ENCODE measurements at regions not wholly inside any gene's neighbourhood (a gene's known extent, or its start where the extent isn't known, plus 50 kb on each side); places are given as distances from the start of the nearest gene placed in this dataset.
"Not testable (repeated sequence)": the region's sequence is repeated elsewhere in the genome, so short reads cannot be mapped to it uniquely, and the experiment has no call there.

DNA sequence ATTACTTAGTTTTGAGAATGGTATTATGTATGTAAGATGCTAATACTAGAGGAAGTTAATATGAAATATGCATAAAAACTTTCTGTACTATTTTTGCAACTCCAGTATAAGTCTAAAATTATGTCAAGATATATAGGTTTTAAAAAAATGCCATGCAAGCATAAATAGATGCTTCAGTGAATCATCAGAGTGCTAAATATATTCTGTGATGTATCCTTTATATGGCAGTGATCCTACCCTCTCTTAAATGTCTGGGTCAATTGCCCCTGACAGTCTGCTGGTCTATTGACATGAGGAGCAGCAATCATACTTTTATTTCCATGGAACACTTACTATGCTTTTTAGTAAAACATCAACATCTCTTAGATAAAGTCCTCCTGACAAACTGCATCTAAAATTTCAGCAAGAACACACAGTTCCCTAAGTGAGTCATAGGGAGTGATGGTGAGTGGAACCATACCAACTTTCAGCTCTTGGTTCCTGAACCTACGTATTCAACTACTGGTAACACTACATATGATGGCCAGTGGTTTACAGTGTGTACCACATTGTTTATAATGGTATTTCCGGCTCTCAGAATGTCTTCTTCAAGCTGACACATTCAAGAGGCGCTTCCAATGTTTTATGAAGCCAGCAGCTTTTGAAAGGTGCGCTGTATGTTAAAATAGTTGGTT is 928.7 kb upstream of the GJE1 start:
- Mint-ChIP-seq H3K4me1 (no peaks in the 10 kb centered on the region), H3K36me3 (ENCODE audit: low read depth) (no peaks in the 10 kb centered on the region), H3K27ac (no peak overlapping the region), H3K9me3 (no peaks in the 10 kb centered on the region), H3K4me3 (no peak overlapping the region), H3K27me3 (no peaks in the 10 kb centered on the region)
- TF ChIP-seq, protein P1, sequence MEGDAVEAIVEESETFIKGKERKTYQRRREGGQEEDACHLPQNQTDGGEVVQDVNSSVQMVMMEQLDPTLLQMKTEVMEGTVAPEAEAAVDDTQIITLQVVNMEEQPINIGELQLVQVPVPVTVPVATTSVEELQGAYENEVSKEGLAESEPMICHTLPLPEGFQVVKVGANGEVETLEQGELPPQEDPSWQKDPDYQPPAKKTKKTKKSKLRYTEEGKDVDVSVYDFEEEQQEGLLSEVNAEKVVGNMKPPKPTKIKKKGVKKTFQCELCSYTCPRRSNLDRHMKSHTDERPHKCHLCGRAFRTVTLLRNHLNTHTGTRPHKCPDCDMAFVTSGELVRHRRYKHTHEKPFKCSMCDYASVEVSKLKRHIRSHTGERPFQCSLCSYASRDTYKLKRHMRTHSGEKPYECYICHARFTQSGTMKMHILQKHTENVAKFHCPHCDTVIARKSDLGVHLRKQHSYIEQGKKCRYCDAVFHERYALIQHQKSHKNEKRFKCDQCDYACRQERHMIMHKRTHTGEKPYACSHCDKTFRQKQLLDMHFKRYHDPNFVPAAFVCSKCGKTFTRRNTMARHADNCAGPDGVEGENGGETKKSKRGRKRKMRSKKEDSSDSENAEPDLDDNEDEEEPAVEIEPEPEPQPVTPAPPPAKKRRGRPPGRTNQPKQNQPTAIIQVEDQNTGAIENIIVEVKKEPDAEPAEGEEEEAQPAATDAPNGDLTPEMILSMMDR (IDR thresholded peaks at IDR 0.05): no peak
- POLR2A ChIA-PET: no interaction called here
- CTCF ChIA-PET: no interaction called here
- intact Hi-C loops (cut with micrococcal nuclease): no loop called here
- ATAC-seq (ENCODE audit: low read depth) (no peak), DNase-seq (no peak)

GRCh38 chr6:141202626-141203025 is 930.1 kb upstream of the GJE1 start:
- intact Hi-C loops (cut with micrococcal nuclease): no loop called here
- no peak for ATAC-seq (ENCODE audit: low read depth)
- Mint-ChIP-seq H3K9me3 (no peaks in the 10 kb centered on the region), H3K4me3 (no peak overlapping the region), H3K27ac (no peak overlapping the region), H3K4me1 (no peaks in the 10 kb centered on the region), H3K36me3 (ENCODE audit: low read depth) (no peaks in the 10 kb centered on the region), H3K27me3 (no peaks in the 10 kb centered on the region)
- TF ChIP-seq, protein P1 (IDR thresholded peaks at IDR 0.05): no peak
- no peak for DNase-seq
- POLR2A ChIA-PET: no interaction called here
- CTCF ChIA-PET: no interaction called here

- no peak overlapping the region for H3K4me3 Mint-ChIP-seq
- no peaks in the 10 kb centered on the region for H3K4me1 Mint-ChIP-seq
- intact Hi-C loops (cut with micrococcal nuclease): no loop called here
- H3K36me3 Mint-ChIP-seq (ENCODE audit: low read depth): no peaks in the 10 kb centered on the region
- H3K9me3 Mint-ChIP-seq: no peaks in the 10 kb centered on the region
- ATAC-seq (ENCODE audit: low read depth) (no peak), DNase-seq (no peak)
- no peaks in the 10 kb centered on the region for H3K27me3 Mint-ChIP-seq
- H3K27ac Mint-ChIP-seq: no peak overlapping the region
- POLR2A ChIA-PET: no interaction called here
- CTCF ChIA-PET: no interaction called here
- TF ChIP-seq, protein P1 (IDR thresholded peaks at IDR 0.05): no peak
Observed at GRCh38 chr6:141199074-141199473, 933.7 kb upstream of the GJE1 start.

DNA sequence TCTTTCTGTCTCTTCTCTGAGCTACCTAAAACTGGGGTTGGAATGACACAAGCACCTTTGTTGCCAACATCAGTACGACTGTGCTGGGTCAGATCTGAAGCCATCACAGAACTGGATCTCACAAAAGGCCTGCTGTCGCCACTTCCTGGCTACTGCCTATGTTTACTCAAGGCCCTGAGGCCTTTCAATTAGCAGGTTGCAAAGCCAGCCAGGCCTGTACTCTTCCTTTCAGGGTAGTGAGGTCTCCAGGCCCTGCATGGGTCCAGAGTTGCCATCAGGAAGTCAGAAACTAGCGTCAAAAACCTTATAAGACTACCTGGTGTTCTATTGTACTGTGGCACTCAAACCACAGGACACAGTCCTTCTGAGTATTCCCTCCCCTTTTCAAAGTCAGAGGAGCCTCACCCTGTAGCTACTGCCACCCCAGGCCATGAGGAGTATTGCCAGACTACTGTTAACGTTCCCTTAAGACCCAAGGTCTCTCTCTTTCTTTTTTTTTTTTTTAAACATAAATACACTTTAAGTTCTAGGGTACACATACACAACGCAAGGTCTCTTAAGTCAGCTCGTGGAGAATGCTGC is 937.4 kb upstream of the GJE1 start:
- ChIA-PET POLR2A (no interaction called here), CTCF (no interaction called here)
- intact Hi-C loops (cut with micrococcal nuclease): no loop called here
- Mint-ChIP-seq H3K36me3 (ENCODE audit: low read depth) (no peaks in the 10 kb centered on the region), H3K9me3 (peaks cover 2% of the 10 kb centered on the region), H3K4me3 (no peak overlapping the region), H3K27ac (no peak overlapping the region), H3K4me1 (no peaks in the 10 kb centered on the region), H3K27me3 (no peaks in the 10 kb centered on the region)
- TF ChIP-seq, protein P1 (IDR thresholded peaks at IDR 0.05): no peak
- ATAC-seq (ENCODE audit: low read depth) (no peak), DNase-seq (no peak)

DNA sequence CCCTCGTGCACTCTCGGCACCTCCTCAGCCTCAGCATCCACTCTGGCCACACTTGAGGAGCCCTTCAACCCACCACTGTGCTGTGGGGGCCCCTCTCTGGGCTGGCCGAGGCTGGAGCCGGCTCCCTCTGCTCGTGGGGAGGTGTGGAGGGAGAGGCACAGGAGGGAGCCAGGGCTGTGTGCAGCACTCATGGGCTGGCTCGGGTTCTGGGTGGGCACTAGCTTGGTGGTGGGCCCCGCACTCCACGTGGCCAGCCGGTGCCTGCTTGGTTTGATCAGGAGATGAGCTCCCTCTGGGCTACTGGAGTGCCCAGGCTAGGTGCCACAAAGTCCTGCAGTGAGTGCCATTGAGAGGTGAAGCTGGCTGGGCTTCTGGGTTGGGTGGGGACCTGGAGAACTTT is 949.4 kb upstream of the GJE1 start:
- POLR2A ChIA-PET: no interaction called here
- no peak overlapping the region for H3K27ac Mint-ChIP-seq

GRCh38 chr6:141175458-141175857 is 957.3 kb upstream of the GJE1 start:
- H3K4me3 Mint-ChIP-seq; DNase-seq; POLR2A ChIA-PET; CTCF ChIA-PET; H3K9me3 Mint-ChIP-seq; H3K4me1 Mint-ChIP-seq; intact Hi-C loops (cut with micrococcal nuclease); H3K36me3 Mint-ChIP-seq (ENCODE audit: low read depth); ATAC-seq (ENCODE audit: low read depth); H3K27me3 Mint-ChIP-seq; H3K27ac Mint-ChIP-seq: not testable (repeated sequence)

More for the DNA sequence above, 949.4 kb upstream of the GJE1 start:
- Mint-ChIP-seq H3K36me3 (ENCODE audit: low read depth) (no peaks in the 10 kb centered on the region), H3K4me3 (no peak overlapping the region), H3K9me3 (peaks cover 11% of the 10 kb centered on the region), H3K27me3 (no peaks in the 10 kb centered on the region), H3K4me1 (no peaks in the 10 kb centered on the region)
- ATAC-seq (ENCODE audit: low read depth): no peak
- TF ChIP-seq, protein P1 (IDR thresholded peaks at IDR 0.05): no peak
- CTCF ChIA-PET: no interaction called here
- intact Hi-C loops (cut with micrococcal nuclease): no loop called here
- no peak for DNase-seq
